ENCODE measurements at regions not wholly inside any gene's neighbourhood (a gene's known extent, or its start where the extent isn't known, plus 50 kb on each side); places are given as distances from the start of the nearest gene placed in this dataset.
A peak's percentile ranks its signal among the peaks of the same experiment; 100 is the strongest.

DNA sequence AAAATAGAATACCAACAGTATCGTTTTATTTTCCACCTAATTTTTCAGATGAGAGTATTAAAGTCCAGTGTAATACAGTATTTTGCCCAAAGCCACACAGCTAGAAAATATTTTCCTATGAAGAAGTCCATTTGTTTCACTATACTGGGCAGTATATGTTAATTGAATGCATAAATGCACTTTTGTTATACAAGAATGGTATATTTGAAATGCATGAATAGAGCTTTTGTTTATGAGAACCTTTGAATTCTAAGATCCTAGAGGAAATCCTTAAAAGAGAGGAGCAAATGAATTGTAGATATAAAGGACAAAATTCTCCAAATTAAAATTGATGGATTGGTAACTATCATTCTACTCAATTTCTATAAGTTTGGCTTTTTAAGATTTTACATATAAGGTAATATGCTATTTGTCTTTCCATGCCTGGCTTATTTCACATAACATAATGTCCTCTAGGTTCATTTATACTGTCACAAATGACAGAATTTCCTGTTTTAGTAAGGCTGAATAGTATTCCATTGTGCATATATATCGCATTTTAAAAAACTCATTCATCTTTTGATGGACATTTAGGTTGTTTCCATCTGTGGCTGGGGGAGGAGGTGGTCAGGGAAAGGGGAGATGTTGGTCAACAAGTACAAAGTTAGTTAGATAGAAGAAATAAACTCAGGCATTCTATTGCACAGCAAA lies 136.6 kb upstream of the DCN start:
- DNase-seq (ENCODE audit: insufficient read length, low spot score) (no peak), FAIRE-seq (no peak)
- TF ChIP-seq, protein P1, sequence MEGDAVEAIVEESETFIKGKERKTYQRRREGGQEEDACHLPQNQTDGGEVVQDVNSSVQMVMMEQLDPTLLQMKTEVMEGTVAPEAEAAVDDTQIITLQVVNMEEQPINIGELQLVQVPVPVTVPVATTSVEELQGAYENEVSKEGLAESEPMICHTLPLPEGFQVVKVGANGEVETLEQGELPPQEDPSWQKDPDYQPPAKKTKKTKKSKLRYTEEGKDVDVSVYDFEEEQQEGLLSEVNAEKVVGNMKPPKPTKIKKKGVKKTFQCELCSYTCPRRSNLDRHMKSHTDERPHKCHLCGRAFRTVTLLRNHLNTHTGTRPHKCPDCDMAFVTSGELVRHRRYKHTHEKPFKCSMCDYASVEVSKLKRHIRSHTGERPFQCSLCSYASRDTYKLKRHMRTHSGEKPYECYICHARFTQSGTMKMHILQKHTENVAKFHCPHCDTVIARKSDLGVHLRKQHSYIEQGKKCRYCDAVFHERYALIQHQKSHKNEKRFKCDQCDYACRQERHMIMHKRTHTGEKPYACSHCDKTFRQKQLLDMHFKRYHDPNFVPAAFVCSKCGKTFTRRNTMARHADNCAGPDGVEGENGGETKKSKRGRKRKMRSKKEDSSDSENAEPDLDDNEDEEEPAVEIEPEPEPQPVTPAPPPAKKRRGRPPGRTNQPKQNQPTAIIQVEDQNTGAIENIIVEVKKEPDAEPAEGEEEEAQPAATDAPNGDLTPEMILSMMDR (IDR thresholded peaks at IDR 0.05; ENCODE audit: insufficient read depth, missing control alignments): no peak

DNA sequence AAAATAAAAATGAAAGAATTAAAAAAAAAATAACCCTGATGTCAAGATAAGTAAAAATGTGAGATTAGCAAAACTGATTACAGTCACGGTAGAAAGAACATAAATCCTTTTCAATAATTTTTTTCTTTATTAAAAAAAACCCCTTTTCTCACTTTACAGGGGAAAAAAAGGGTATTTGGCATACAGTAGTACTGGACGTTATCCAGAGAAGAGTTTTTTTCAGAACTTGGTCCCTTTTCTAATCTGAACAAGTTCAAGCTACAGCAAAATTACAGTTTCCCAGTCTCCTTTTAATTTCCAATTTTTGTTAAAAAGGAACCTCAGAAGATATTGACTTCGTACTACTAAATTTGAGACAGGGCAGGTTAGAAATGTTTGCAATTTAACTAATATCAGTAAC lies 134.7 kb upstream of the DCN start:
- TF ChIP-seq, protein P1 (IDR thresholded peaks at IDR 0.05; ENCODE audit: insufficient read depth, missing control alignments): no peak
- FAIRE-seq: no peak

DNA sequence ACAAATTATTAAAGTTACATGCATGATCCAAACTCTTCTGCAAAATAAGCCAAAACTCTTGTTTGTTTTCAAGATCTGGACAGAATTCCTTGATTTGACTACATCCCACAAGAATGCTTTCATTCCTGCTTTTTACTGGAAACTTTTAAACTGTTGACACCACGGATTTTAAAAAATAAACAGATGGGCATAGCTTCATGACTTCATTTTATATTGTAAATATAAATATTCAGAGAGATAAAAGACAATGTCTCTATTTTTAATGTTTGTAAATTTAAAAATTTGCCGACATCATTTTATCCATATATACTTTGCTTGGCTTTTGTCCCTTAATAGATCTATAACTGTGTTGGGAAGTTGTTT lies 134.3 kb upstream of the DCN start:
- DNase-seq (ENCODE audit: insufficient read length, low spot score): no peak
- TF ChIP-seq, protein P1 (IDR thresholded peaks at IDR 0.05; ENCODE audit: insufficient read depth, missing control alignments): no peak
- FAIRE-seq: no peak

More for the DNA sequence above, 134.7 kb upstream of the DCN start:
- DNase-seq (ENCODE audit: insufficient read length, low spot score): no peak

DNA sequence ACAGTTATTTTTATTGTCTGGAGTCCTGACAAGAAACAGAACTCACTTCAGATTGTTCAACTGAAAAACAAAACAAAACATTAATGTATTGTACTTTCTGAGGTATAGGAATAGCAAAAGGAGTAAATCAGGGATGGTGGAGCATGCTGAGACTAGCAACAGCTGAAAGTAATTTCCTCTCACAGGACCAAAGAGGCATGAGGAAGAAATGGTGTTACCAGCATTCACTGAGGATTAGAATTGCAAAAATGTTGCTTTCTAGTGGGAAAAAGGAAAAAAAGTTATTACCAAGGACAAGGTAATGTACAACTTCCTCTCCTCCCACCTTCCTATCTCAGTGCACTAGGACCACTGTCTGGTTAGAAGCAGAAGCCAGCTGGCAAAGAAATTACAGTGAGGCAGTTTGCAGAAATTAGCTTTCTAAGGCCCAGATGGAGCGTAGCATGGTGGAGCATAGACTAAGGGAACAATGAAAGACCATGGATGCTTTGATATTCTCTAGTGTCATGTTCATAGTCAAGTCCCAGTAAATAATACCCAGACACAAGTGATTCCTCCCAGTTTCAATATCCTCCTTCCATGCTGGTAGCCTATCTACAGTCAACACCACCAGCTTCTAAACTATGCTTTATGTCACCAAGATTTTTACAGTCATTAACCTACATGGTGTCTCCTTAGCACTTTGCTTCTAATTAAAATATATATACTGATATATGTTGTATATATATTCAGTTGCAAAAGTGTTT lies 133.7 kb upstream of the DCN start:
- no peak for DNase-seq (ENCODE audit: insufficient read length, low spot score)
- TF ChIP-seq, protein P1 (IDR thresholded peaks at IDR 0.05; ENCODE audit: insufficient read depth, missing control alignments): no peak
- FAIRE-seq: no peak

DNA sequence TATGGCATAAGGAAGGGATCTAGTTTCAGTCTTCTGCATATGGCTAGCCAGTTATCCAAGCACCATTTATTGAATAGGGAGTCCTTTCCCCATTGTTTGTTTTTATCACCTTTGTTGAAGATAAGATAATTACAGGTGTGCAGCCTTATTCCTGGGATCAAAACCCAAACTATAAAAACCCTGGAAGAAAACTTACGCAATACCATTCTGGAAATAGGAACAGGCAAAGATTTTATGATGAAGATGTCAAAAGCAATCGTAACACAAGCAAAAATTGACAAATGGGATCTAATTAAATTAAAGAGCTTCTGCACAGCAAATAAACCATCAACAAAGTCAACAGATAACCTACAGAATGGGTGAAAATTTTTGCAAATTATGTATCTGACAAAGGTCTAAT lies 128.5 kb upstream of the DCN start:
- FAIRE-seq: no peak
- TF ChIP-seq, protein P1 (IDR thresholded peaks at IDR 0.05; ENCODE audit: insufficient read depth, missing control alignments): no peak
- no peak for DNase-seq (ENCODE audit: insufficient read length, low spot score)

DNA sequence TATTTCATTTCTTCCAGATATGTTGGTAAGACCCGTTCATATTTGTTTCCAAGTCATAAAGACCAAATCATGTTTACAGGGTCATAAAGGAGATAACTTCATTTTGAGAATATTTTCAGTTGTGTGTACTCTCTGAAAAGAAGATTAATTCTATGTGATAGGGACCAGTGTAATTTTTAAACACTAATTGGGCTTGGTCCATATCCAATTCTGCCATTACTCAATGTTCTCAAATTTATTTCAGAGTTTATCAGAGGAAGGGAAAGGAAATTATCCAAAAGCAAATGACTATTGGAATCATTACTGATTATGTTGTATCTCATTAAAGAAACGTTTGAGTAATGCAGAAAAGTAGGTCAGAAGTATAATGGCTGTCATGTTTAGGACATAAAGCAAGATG lies 126.8 kb upstream of the DCN start:
- peak; percentile 58 for FAIRE-seq

More for the DNA sequence above, 126.8 kb upstream of the DCN start:
- no peak for DNase-seq (ENCODE audit: insufficient read length, low spot score)
- TF ChIP-seq, protein P1 (IDR thresholded peaks at IDR 0.05; ENCODE audit: insufficient read depth, missing control alignments): no peak

Measured in D721Med (cell line).